C4-2B (cell line): ENCODE measurements at regions not wholly inside any gene's neighbourhood (a gene's known extent, or its start where the extent isn't known, plus 50 kb on each side); places are given as distances from the start of the nearest gene placed in this dataset.

ENCODE experiments used
- CTCF ChIP-seq: fragments of 450-650 bp; conservative IDR thresholded peaks from 2 replicates; pipeline ENCODE4 v1.5.1; 2017; ENCODE audit warnings: mild to moderate bottlenecking
- ZFX ChIP-seq: fragments of 450-650 bp; IDR thresholded peaks from 2 replicates; pipeline ENCODE4 v1.6.1; 2017

- TF ChIP-seq CTCF (no peak), ZFX (no peak)
Observed at GRCh38 chr6:86682297-86682696, 255.0 kb upstream of the HTR1E start.
